HG03342 (cell line): ENCODE measurements at regions not wholly inside any gene's neighbourhood (a gene's known extent, or its start where the extent isn't known, plus 50 kb on each side); places are given as distances from the start of the nearest gene placed in this dataset.
"Not testable (repeated sequence)": the region's sequence is repeated elsewhere in the genome, so short reads cannot be mapped to it uniquely, and the experiment has no call there.

Source experiments
- ATAC-seq: cut with Tn5 transposase; IDR thresholded peaks from one replicate; pipeline ENCODE4 v1.9.1; 2021; ENCODE audit warnings: mild to moderate bottlenecking, moderate library complexity; ENCODE audit not compliant: unreplicated experiment

DNA sequence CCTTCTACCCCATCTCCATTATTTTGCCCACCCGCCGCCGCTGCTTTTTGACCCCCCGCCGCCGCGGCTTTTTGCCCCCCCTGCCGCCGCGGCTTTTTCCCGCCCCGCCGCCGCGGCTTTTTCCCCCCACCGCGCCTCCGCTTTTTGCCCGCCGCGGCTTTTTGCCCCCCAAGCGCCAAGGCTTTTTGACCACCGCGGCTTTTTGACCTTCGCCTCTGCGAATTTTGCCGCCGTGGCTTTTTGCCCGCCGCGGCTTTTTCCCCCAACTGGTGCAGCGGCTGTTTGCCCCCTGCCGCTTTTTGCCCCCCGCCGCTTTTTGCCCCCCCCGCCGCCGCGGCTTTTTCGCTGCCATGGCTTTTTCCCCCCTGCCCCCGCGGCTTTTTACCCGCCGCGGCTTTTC is 137.5 kb upstream of the TP53TG3D start:
- ATAC-seq = not testable (repeated sequence)

DNA sequence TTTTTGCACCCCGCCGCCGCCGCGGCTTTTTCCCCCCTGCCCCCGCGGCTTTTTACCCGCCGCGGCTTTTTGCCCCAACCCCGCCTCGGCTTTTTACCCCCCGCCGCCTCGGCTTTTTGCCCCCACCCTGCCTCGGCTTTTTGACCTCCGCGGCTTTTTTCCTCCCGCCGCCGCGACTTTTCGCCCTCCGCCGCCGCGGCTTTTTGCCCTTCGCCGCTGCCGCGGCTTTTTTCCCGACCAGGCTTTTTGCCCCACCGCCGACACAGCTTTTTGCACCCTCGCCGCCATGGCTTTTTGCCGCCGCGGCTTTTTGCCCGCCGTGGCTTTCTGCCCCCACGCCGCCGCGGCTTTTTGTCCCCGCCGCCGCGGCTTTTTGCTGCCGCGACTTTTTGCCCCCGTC is 137.0 kb upstream of the TP53TG3D start:
- ATAC-seq = no peak

DNA sequence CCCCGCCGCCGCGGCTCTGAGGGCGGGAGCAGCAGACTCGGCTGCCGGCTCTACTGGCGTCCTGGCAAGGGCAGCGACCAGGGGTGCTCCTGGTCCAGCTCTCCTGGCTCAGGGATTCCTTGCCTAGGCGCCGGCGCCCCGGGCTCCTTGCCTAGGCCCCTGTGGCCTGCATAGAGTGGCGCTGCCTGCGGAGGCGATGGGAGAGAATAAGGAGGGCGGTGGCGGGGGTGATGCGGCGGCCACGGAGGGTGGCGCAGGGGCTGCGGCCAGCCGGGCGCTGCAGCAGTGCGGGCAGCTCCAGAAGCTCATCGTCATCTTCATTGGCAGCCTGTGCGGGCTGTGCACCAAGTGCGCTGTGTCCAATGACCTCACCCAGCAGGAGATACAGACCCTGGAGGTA is 136.6 kb upstream of the TP53TG3D start:
- ATAC-seq = not testable (repeated sequence)

DNA sequence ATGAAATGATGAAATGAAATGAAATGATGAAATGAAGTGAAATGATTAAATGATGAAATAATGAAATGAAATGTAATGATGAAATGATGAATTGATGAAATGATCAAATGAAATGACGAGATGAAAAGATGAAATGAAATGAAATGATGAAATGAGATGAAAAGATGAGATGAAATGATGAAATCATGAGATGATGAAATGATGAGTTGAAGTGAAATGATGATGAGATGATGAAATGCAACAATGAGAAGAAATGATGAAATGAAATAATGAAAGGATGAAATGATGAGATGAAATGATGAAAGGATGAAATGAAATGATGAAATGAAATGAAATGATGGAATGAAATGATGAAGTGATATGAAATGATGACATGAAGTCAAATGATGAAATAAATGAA is 132.7 kb upstream of the TP53TG3D start:
- ATAC-seq = not testable (repeated sequence)

DNA sequence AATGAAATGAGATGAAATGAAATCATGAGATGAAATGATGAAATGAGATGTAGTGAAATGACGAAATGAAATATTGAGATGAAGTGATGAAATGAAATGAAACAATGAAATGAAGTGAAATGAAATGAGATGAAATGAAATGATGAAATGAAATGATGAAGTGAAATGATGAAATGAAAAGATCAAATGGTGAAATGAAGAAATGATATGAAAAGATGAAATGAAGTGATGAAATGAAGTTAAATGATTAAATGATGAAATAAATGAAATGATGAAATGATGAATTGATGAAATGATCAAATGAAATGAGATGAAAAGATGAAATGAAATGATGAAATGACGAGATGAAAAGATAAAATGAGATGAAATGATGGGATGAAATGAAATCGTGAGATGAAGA is 132.3 kb upstream of the TP53TG3D start:
- not testable (repeated sequence) for ATAC-seq

GRCh38 chr16:32121273-32121900 is 131.7 kb upstream of the TP53TG3D start:
- ATAC-seq = not testable (repeated sequence)

- not testable (repeated sequence) for ATAC-seq
These were observed 100.7 kb upstream of the TP53TG3D start for GRCh38 chr16:32152434-32152833.

DNA sequence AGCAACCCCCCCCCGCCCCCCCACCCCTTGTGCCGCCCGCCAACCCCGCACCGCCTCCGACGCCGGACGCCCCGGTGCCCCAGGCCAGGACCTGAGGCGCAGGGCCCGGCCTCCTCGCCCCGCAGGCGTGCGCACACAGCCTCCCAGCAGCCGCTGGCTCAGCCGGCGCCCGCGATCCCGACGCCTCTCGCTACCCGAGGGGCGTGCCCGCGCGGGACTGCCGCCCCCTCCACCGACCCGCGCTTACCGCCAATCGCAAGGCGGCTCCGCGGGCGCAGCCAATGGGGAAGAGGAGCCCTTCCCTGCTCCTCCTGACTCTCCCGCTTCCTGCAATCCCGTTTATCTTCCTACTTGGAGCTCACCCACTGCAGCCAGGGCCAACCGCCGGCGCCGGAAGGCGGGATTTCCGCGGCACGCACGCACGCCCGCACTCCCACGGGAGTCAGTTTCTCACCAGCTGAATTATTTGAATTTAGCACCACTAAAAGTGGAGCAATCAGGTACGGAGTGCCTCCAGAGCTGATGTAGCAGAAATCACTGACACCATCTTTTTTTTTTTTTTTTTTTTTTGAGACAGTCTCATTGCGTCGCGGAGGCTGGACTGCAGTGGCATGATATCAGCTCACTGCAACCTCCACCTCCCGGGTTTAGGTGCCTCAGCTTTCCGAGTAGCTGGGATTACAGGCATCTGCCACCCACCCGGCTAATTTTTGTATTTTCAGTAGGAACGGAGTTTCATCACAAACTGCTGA is 65.0 kb upstream of the TP53TG3D start:
- not testable (repeated sequence) for ATAC-seq

DNA sequence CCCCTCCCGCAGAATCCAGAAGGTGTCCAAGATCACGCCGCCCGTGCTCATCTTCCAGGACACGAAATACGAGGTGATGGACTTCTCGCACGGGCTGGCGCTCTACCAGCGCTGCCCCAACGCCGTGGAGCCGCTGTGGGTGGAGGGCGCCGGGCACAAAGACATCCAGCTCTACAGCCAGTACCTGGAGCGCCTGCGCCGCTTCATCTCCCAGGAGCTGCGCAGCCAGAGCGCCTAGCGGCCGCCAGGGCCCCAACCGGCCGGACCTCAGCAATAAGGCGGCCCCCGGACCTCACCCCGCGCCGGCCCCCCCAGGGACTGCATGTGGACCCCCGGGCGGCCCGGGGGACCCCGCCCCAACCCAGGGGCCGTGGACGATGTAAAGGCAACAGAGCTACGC is 50.5 kb upstream of the TP53TG3D start:
- ATAC-seq = not testable (repeated sequence)
